ENCODE measurements at regions not wholly inside any gene's neighbourhood (a gene's known extent, or its start where the extent isn't known, plus 50 kb on each side); places are given as distances from the start of the nearest gene placed in this dataset.

DNA sequence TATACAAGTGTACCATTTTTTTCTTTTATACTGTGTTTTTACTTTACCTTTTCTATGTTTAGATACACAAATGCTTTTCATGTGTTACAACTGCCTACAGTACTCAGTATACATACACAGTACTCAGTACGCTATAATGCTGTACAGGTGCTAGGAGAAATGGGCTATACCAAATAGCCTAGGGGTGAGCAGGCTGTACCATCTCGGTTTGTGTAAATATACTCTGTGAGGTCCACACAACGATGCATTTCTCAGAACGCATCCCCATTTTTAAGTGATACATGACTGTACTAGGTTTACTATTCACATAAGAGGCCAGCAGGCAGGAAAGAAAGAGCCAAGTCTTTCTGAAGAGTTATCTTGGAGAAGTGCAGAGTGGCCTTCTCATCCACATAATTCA, 426.4 kb upstream of the MTPN start:
- TF ChIP-seq CTCF (IDR thresholded peaks at IDR 0.05) (no peak), EP300 (IDR thresholded peaks at IDR 0.05) (no peak), POLR2A (IDR thresholded peaks at IDR 0.05) (no peak)

Measured in upper lobe of left lung (tissue), 4 donors.